ENCODE measurements at regions not wholly inside any gene's neighbourhood (a gene's known extent, or its start where the extent isn't known, plus 50 kb on each side); places are given as distances from the start of the nearest gene placed in this dataset.

- TF ChIP-seq CTCF (IDR thresholded peaks at IDR 0.05): no peak
Observed at GRCh38 chr18:34075963-34076860, 148.5 kb downstream of the NOL4 start.

DNA sequence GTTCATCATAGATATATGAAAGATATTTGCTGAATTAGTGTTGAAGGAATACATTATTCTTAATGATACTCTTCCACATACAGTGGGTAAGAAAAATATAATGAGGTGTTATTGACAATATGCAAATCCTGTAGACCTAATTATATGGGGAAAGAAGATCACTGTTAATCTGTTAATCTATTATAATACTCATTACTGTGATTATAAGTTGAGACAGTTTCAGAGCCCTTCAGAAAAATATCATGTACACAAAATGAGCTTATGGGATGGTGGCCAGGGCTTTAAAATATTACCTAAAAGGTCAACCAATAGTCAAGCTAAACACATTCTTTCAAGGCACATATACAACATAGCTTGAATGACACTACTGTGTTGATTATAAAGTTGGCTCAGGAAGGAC lies 163.5 kb downstream of the NOL4 start:
- no peak for TF ChIP-seq CTCF (IDR thresholded peaks at IDR 0.05)

DNA sequence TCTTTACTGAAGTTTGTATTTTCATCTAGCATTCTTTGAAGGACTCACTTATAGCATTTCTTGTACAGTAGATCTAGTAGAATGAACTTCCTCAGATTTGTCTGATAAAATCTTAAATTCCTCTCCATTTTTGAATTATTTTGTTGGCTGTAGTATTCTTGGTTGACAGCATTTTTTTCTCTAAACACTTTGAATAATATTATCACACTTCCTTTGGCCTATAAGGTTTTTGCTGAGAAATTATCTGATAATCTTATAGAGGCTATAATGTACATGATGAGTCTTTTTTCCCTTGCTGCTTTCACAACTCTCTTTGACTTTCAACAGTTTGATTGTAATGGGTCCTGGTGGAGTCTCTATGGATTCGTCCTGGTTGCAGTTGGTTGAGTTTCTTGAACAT lies 169.5 kb downstream of the NOL4 start:
- TF ChIP-seq CTCF (IDR thresholded peaks at IDR 0.05): no peak

- TF ChIP-seq CTCF (IDR thresholded peaks at IDR 0.05): no peak
Observed at GRCh38 chr18:34050661-34051060, 174.1 kb downstream of the NOL4 start.

DNA sequence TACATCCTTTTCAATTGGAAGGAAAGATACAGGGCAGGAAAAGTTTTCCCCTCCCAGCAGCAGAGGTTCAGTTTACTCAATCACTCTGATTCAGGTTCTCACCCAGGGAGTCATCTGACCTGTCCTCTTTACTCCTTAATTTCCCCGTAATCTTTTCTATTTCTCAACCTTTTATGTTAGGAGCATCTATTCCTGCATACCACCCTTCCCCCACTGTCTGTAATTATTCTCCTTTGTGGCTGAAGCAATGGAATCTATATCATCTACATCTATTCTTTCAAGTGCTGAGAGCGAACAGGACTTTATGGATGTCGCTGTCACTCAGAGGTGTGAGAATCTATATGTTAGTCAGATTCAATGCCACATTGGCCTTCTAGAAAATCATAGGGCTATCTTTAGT lies 175.2 kb downstream of the NOL4 start:
- TF ChIP-seq CTCF (IDR thresholded peaks at IDR 0.05): no peak

- TF ChIP-seq CTCF (IDR thresholded peaks at IDR 0.05): no peak
Observed at GRCh38 chr18:34048423-34048822, 176.3 kb downstream of the NOL4 start.

DNA sequence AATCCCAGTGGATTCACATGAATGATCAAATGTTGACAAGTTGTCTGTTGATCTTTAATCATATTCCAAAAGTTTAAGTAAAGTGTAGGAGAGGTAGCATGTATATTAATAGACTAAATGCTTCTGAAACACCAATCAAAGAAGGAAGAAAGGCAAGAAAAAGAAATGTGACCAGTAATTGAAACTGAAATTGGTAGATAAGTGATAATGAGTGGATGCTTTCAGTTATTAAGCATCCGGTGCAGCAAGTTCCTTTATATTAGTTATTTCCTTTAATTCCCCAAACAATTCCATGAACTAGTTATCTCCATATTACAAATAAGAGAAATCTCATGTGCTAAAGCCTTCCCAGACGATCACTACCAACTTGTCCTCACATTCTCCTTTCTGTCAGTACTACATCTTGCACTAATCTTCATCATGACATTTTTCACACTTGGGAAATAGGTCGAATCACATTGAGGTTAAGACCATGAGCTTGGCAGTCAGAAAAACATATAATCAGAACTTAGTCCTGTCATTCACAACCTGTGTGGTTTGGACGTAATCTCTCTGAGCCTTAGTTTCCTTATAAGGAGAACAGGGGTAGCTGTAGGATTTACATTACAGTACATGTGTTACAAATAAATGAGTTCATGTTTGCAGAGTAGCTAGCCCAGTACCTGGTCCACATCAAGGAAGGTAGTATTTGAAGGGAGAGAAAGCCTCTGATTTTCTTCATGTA lies 182.1 kb downstream of the NOL4 start:
- no peak for TF ChIP-seq CTCF (IDR thresholded peaks at IDR 0.05)
